H1 (cell line): ENCODE measurements at regions not wholly inside any gene's neighbourhood (a gene's known extent, or its start where the extent isn't known, plus 50 kb on each side); places are given as distances from the start of the nearest gene placed in this dataset.

Experiments used
- CTCF ChIP-seq, 3 experiments: IDR thresholded peaks; 1 replicate in 2 of 3; 2 replicates in 1 of 3; pipeline versions ENCODE4 v1.5.1 to v1.6.1; 2011; ENCODE audit warnings: low read length in 3 of 3, mild to moderate bottlenecking in 3 of 3, inconsistent platforms in 2 of 3, low read depth in 1 of 3, moderate library complexity in 1 of 3; ENCODE audit not compliant: insufficient read depth in 1 of 3; ENCODE audit errors: control extremely low read depth in 1 of 3
- JUN ChIP-seq: IDR thresholded peaks from 2 replicates; pipeline ENCODE4 v1.6.1; 2011; ENCODE audit warnings: low read depth, mild to moderate bottlenecking, improper control_type of control experiment, low read length
- KDM1A ChIP-seq: fragments of 200-600, 300-600 bp; sonication (generic); IDR thresholded peaks from 2 replicates; pipeline ENCODE4 v1.7.1; 2016; ENCODE audit warnings: mild to moderate bottlenecking, low read length, borderline replicate concordance
- SIN3A ChIP-seq, 2 experiments: IDR thresholded peaks in 1 of 2; conservative IDR thresholded peaks in 1 of 2; 2 replicates each; pipeline ENCODE4 v1.6.1; 2011 to 2012; ENCODE audit warnings: low read length in 2 of 2, improper control_type of control experiment in 1 of 2, low read depth in 1 of 2, mild to moderate bottlenecking in 1 of 2
- SIRT6 ChIP-seq: IDR thresholded peaks from one replicate; pipeline ENCODE4 v1.7.1; 2012; ENCODE audit warnings: low read length, inconsistent platforms

GRCh38 chr3:80785875-80786274 is 975.6 kb downstream of the GBE1 start (continued):
- TF ChIP-seq CTCF (IDR thresholded peaks at IDR 0.05; ENCODE audit: control extremely low read depth in 1 of 3, insufficient read depth in 1 of 3, low read depth in 1 of 3, low read length in 3 of 3) (no peak), SIRT6 (no peak), KDM1A (no peak), JUN (no peak), SIN3A (conservative IDR thresholded peaks at IDR 0.05 in 1 of 2, IDR thresholded peaks at IDR 0.05 in 1 of 2; ENCODE audit: low read depth in 1 of 2, low read length in 2 of 2) (no peak)
